22Rv1 (cell line): ENCODE measurements at regions not wholly inside any gene's neighbourhood (a gene's known extent, or its start where the extent isn't known, plus 50 kb on each side); places are given as distances from the start of the nearest gene placed in this dataset.
A peak's percentile ranks its signal among the peaks of the same experiment; 100 is the strongest.

Experiments used
- ZFX ChIP-seq: fragments of 450-650 bp; IDR thresholded peaks from 2 replicates; pipeline ENCODE4 v1.6.1; 2017; ENCODE audit warnings: antibody characterized with exemption, borderline replicate concordance
- TF ChIP-seq, protein P1 (sequence below): fragments of 450-650 bp; IDR thresholded peaks from 2 replicates; pipeline ENCODE4 v1.5.1; 2017; ENCODE audit warnings: mild to moderate bottlenecking

DNA sequence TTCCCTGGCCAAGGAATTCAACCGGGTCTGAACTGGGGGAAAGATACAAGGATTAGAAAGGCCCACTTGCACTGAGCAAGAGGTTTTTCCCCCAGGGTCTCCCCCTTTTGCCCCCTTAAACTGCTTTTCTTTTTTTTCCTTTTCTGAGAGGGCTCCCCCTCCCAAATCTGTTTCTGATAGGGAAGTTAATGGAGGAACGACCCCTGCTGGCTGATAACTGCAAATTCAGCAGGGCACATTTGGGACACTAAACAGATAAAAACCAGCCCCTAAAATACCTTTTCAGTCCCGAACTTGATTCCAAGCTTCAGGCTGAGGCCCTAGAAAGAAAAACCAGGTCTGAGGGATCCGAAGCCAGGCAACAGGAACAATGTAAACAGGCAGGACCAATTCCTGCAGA, 1012.4 kb upstream of the CRIM1 start:
- TF ChIP-seq, protein P1, sequence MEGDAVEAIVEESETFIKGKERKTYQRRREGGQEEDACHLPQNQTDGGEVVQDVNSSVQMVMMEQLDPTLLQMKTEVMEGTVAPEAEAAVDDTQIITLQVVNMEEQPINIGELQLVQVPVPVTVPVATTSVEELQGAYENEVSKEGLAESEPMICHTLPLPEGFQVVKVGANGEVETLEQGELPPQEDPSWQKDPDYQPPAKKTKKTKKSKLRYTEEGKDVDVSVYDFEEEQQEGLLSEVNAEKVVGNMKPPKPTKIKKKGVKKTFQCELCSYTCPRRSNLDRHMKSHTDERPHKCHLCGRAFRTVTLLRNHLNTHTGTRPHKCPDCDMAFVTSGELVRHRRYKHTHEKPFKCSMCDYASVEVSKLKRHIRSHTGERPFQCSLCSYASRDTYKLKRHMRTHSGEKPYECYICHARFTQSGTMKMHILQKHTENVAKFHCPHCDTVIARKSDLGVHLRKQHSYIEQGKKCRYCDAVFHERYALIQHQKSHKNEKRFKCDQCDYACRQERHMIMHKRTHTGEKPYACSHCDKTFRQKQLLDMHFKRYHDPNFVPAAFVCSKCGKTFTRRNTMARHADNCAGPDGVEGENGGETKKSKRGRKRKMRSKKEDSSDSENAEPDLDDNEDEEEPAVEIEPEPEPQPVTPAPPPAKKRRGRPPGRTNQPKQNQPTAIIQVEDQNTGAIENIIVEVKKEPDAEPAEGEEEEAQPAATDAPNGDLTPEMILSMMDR, result peak; percentile 37
- no peak for TF ChIP-seq ZFX
